Smooth muscle cell (in vitro differentiated cells): ENCODE measurements at regions not wholly inside any gene's neighbourhood (a gene's known extent, or its start where the extent isn't known, plus 50 kb on each side); places are given as distances from the start of the nearest gene placed in this dataset.

Source experiments
- DNase-seq: peaks from one replicate; lab custom pipeline; 2025; ENCODE audit not compliant: unreplicated experiment; lab: John Stamatoyannopoulos, UW
- H2AFZ ChIP-seq: fragments of 200-600 bp; sonication (generic); 2 replicates; pipeline ENCODE4 v1.6.0; 2016; ENCODE audit warnings: antibody characterized with exemption, low read depth, mild to moderate bottlenecking
- H3F3A ChIP-seq: fragments of 200-600 bp; sonication (generic); 2 replicates; pipeline ENCODE4 v1.6.0; 2017; ENCODE audit warnings: antibody characterized with exemption, low read depth
- H3K27ac ChIP-seq: fragments of 200-600 bp; sonication (generic); 2 replicates; pipeline ENCODE4 v1.5.1; 2016; ENCODE audit warnings: low read depth, mild to moderate bottlenecking
- H3K27me3 ChIP-seq: fragments of 200-600 bp; sonication (generic); 2 replicates; pipeline ENCODE4 v1.6.1; 2016; ENCODE audit warnings: low read depth, mild to moderate bottlenecking
- H3K36me3 ChIP-seq: fragments of 200-600 bp; sonication (generic); 2 replicates; pipeline ENCODE4 v1.5.1; 2016; ENCODE audit warnings: low read depth
- H3K4me1 ChIP-seq: fragments of 200-600 bp; sonication (generic); 2 replicates; pipeline ENCODE4 v1.5.1; 2016; ENCODE audit warnings: low read depth
- H3K4me2 ChIP-seq: fragments of 200-600 bp; sonication (generic); 2 replicates; pipeline ENCODE4 v1.6.0; 2016; ENCODE audit warnings: mild to moderate bottlenecking
- H3K4me3 ChIP-seq: fragments of 200-600 bp; sonication (generic); 2 replicates; pipeline ENCODE4 v1.5.1; 2016; ENCODE audit warnings: mild to moderate bottlenecking
- H3K79me2 ChIP-seq: fragments of 200-600 bp; sonication (generic); 2 replicates; pipeline ENCODE4 v1.6.0; 2016; ENCODE audit warnings: low read depth, mild to moderate bottlenecking
- H3K9ac ChIP-seq: fragments of 200-600 bp; sonication (generic); 2 replicates; pipeline ENCODE4 v1.6.0; 2016; ENCODE audit warnings: low read depth
- H3K9me3 ChIP-seq: fragments of 200-600 bp; sonication (generic); replicated peaks from 2 replicates; pipeline ENCODE4 v1.5.1; 2016; ENCODE audit warnings: low read depth
- H4K20me1 ChIP-seq: fragments of 200-600 bp; sonication (generic); 2 replicates; pipeline ENCODE4 v1.6.0; 2016; ENCODE audit warnings: low read depth
- CTCF ChIP-seq: fragments of 200-600 bp; sonication (generic); IDR thresholded peaks from 2 replicates; pipeline ENCODE4 v1.5.1; 2017; ENCODE audit warnings: borderline replicate concordance, mild to moderate bottlenecking, antibody characterized with exemption; ENCODE audit not compliant: insufficient read depth, poor library complexity, severe bottlenecking
- WGBS: methylation state at CpG from one replicate; pipeline ENCODE4 v1.1.7; 2016; ENCODE audit warnings: low lambda C conversion rate; 5-methylcytosine and 5-hydroxymethylcytosine counted together

GRCh38 chr11:56885854-56886253 lies 102.9 kb upstream of the OR5AK2 start:
- Histone ChIP-seq H3K27ac (no peak overlapping the region), H3K4me3 (no peak overlapping the region), H3F3A (no peaks in the 10 kb centered on the region), H2AFZ (peak overlapping the region; percentile 61), H3K9me3 (no peaks in the 10 kb centered on the region), H3K4me2 (no peak overlapping the region), H3K79me2 (no peaks in the 10 kb centered on the region), H3K36me3 (no peaks in the 10 kb centered on the region), H4K20me1 (no peaks in the 10 kb centered on the region), H3K4me1 (no peaks in the 10 kb centered on the region), H3K9ac (no peak overlapping the region), H3K27me3 (no peaks in the 10 kb centered on the region)
- TF ChIP-seq CTCF, result no peak
- WGBS, result 84% methylated on average over 2 of the region's 2 CpGs
- no peak for DNase-seq

GRCh38 chr11:56885177-56885576 lies 103.5 kb upstream of the OR5AK2 start:
- Histone ChIP-seq H3K4me3 (no peak overlapping the region), H4K20me1 (no peaks in the 10 kb centered on the region), H3K4me1 (no peaks in the 10 kb centered on the region), H2AFZ (peak overlapping the region; percentile 78), H3K27ac (peak overlapping the region; percentile 30), H3K27me3 (no peaks in the 10 kb centered on the region), H3K4me2 (no peak overlapping the region), H3F3A (no peaks in the 10 kb centered on the region), H3K36me3 (no peaks in the 10 kb centered on the region), H3K9ac (no peak overlapping the region), H3K79me2 (no peaks in the 10 kb centered on the region), H3K9me3 (no peaks in the 10 kb centered on the region)
- WGBS, result 44% methylated on average over 1 of the region's 1 CpG
- DNase-seq, result no peak
- TF ChIP-seq CTCF, result no peak

- no peak for DNase-seq
- Histone ChIP-seq H3K27me3 (no peaks in the 10 kb centered on the region), H3K9me3 (no peaks in the 10 kb centered on the region), H3K4me2 (no peak overlapping the region), H3F3A (no peaks in the 10 kb centered on the region), H4K20me1 (no peaks in the 10 kb centered on the region), H2AFZ (no peak overlapping the region), H3K4me3 (no peak overlapping the region), H3K9ac (no peak overlapping the region), H3K27ac (no peak overlapping the region), H3K36me3 (no peaks in the 10 kb centered on the region), H3K4me1 (no peaks in the 10 kb centered on the region), H3K79me2 (no peaks in the 10 kb centered on the region)
- TF ChIP-seq CTCF, result no peak
- WGBS, result 91% methylated on average over 9 of the region's 9 CpGs
Observed at GRCh38 chr11:56883371-56883987, 105.2 kb upstream of the OR5AK2 start.

GRCh38 chr11:56876621-56877275 lies 112.0 kb upstream of the OR5AK2 start:
- H3K27ac ChIP-seq, result peak overlapping the region; percentile 43
- H3K9ac ChIP-seq, result no peak overlapping the region
- no peak overlapping the region for H2AFZ ChIP-seq
- no peaks in the 10 kb centered on the region for H3K27me3 ChIP-seq
- no peaks in the 10 kb centered on the region for H3F3A ChIP-seq
- H3K4me3 ChIP-seq, result no peak overlapping the region
- no peaks in the 10 kb centered on the region for H3K36me3 ChIP-seq
- no peak for DNase-seq
- H3K79me2 ChIP-seq, result no peaks in the 10 kb centered on the region
- H3K4me1 ChIP-seq, result no peaks in the 10 kb centered on the region
- no peak overlapping the region for H3K4me2 ChIP-seq
- H4K20me1 ChIP-seq, result no peaks in the 10 kb centered on the region
- no peaks in the 10 kb centered on the region for H3K9me3 ChIP-seq
- WGBS, result 47% methylated on average over 3 of the region's 3 CpGs
- no peak for TF ChIP-seq CTCF
